Common myeloid progenitor, CD34-positive (primary cell): ENCODE measurements at regions not wholly inside any gene's neighbourhood (a gene's known extent, or its start where the extent isn't known, plus 50 kb on each side); places are given as distances from the start of the nearest gene placed in this dataset.

Experiments
- CTCF ChIA-PET: fragments of 350-600 bp; sonication (Branson Sonifier 250); formaldehyde crosslinking; loops from one replicate; lab custom pipeline; 2021; ENCODE audit warnings: antibody characterized with exemption; lab: Charles Lee
- POLR2A ChIA-PET: fragments of 350-600 bp; sonication (Branson Sonifier 250); formaldehyde crosslinking; loops from one replicate; lab custom pipeline; 2021; ENCODE audit warnings: antibody characterized with exemption; lab: Charles Lee
- DNase-seq, 3 donors: peaks; one replicate each; pipeline versions ENCODE4 v3.0.0 to v3.0.0-alpha.2; 2013
- H3K27ac ChIP-seq, 2 experiments: 1 replicate in 1 of 2; 2 replicates in 1 of 2; pipeline ENCODE4 v1.7.0; 2013; ENCODE audit warnings: inconsistent platforms in 2 of 2, low read length in 2 of 2, mild to moderate bottlenecking in 2 of 2, low read depth in 1 of 2, moderate library complexity in 1 of 2; ENCODE audit not compliant: severe bottlenecking in 2 of 2, insufficient read depth in 1 of 2, poor library complexity in 1 of 2
- H3K27me3 ChIP-seq, 5 experiments: replicated peaks in 2 of 5; 1 replicate in 3 of 5; 2 replicates in 2 of 5; pipeline versions ENCODE4 v1.6.1 to v1.7.0; 2013; ENCODE audit warnings: low read length in 4 of 5, mild to moderate bottlenecking in 2 of 5, moderate library complexity in 2 of 5, inconsistent platforms in 1 of 5; ENCODE audit not compliant: insufficient read depth in 5 of 5, control insufficient read depth in 4 of 5
- H3K36me3 ChIP-seq, 4 experiments: 1 replicate in 2 of 4; 2 replicates in 2 of 4; pipeline versions ENCODE4 v1.6.1 to v1.7.0; 2013; ENCODE audit warnings: low read length in 3 of 4, control low read depth in 1 of 4, mild to moderate bottlenecking in 1 of 4; ENCODE audit not compliant: control insufficient read depth in 4 of 4, insufficient read depth in 4 of 4
- H3K4me1 ChIP-seq, 4 experiments: 1 replicate in 3 of 4; 2 replicates in 1 of 4; pipeline versions ENCODE4 v1.6.1 to v1.7.1; 2013; ENCODE audit warnings: low read length in 3 of 4, mild to moderate bottlenecking in 3 of 4, control low read depth in 1 of 4, inconsistent platforms in 1 of 4, moderate library complexity in 1 of 4; ENCODE audit not compliant: control insufficient read depth in 4 of 4, insufficient read depth in 4 of 4; ENCODE audit errors: control extremely low read depth in 1 of 4
- H3K4me3 ChIP-seq, 7 experiments: 1 replicate in 4 of 7; 2 replicates in 3 of 7; pipeline versions ENCODE4 v1.5.1 to v1.7.0; 2013; ENCODE audit warnings: mild to moderate bottlenecking in 7 of 7, low read length in 6 of 7, moderate library complexity in 6 of 7, inconsistent platforms in 2 of 7, low read depth in 2 of 7, control low read depth in 1 of 7; ENCODE audit not compliant: insufficient read depth in 4 of 7, control insufficient read depth in 1 of 7; ENCODE audit errors: extremely low read depth in 1 of 7
- H3K9me3 ChIP-seq, 5 experiments: 1 replicate in 4 of 5; 2 replicates in 1 of 5; pipeline versions ENCODE4 v1.6.1 to v1.7.1; 2013; ENCODE audit warnings: low read length in 4 of 5, mild to moderate bottlenecking in 2 of 5, inconsistent platforms in 1 of 5, low read depth in 1 of 5, moderate library complexity in 1 of 5; ENCODE audit not compliant: control insufficient read depth in 4 of 5, insufficient read depth in 2 of 5; ENCODE audit errors: control extremely low read depth in 1 of 5
- WGBS: methylation state at CpG from one replicate; pipeline ENCODE4 v1.1.5; 2013; ENCODE audit not compliant: insufficient coverage; 5-methylcytosine and 5-hydroxymethylcytosine counted together

DNA sequence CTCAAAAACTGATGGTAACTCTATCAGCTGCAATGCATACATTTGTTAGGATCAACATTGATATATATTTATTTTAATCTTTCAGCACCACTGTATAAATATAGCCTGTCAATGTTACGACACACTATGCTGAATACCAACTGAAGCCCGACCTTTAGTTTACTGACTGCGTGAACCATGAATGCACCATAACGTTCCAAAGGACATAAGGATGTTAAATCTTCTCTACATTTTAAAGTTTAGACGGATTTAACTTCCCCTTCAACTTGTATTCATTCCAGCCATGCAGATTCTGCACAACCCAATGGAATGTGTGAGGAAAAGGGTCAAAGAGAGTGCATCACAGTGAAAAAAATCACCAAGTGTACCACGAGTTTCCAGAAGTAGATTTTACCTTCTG, 489.5 kb downstream of the IRS1 start:
- ChIA-PET CTCF (no interaction called here), POLR2A (no interaction called here)
- no peaks in the 10 kb centered on the region for H3K9me3 ChIP-seq
- no peak overlapping the region for H3K4me3 ChIP-seq
- no peaks in the 10 kb centered on the region for H3K36me3 ChIP-seq
- WGBS = 96% methylated on average over 3 of the region's 6 CpGs
- no peaks in the 10 kb centered on the region for H3K27me3 ChIP-seq
- no peak for DNase-seq
- H3K27ac ChIP-seq = no peak overlapping the region
- H3K4me1 ChIP-seq = no peaks in the 10 kb centered on the region

DNA sequence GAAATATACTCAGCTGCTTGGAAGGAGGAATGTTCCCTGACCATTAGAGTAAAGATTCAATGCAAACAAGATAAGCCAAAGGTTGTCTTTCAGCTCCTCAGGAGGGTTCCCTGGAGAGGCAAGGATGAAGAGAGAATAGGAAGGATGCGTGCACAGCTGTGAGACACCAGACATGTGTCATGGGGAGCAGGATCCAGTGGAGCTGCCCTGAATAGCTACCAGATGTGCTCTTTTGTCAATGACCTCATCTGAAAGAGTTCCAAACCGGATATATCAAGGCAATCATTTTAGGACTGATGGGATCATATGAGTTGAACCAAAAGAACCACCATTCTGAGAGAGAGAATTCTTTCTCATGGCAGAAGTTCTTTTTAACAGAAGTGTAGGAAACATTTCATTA, 490.6 kb downstream of the IRS1 start:
- CTCF ChIA-PET = no interaction called here

GRCh38 chr2:226308323-226308680, 491.3 kb downstream of the IRS1 start:
- H3K36me3 ChIP-seq = no peaks in the 10 kb centered on the region
- no peaks in the 10 kb centered on the region for H3K4me1 ChIP-seq
- H3K9me3 ChIP-seq = no peaks in the 10 kb centered on the region
- no peak overlapping the region for H3K4me3 ChIP-seq
- POLR2A ChIA-PET = no interaction called here
- no peak overlapping the region for H3K27ac ChIP-seq
- no peaks in the 10 kb centered on the region for H3K27me3 ChIP-seq
- CTCF ChIA-PET = no interaction called here
- WGBS = no CpG with 5 or more reads among the region's 2 CpGs
- no peak for DNase-seq

More for the DNA sequence above, 490.6 kb downstream of the IRS1 start:
- POLR2A ChIA-PET = no interaction called here
- DNase-seq = no peak
- H3K36me3 ChIP-seq = no peaks in the 10 kb centered on the region
- H3K27me3 ChIP-seq = no peaks in the 10 kb centered on the region
- H3K4me1 ChIP-seq = no peaks in the 10 kb centered on the region
- H3K27ac ChIP-seq = no peak overlapping the region
- no peaks in the 10 kb centered on the region for H3K9me3 ChIP-seq
- no peak overlapping the region for H3K4me3 ChIP-seq
- 88% methylated on average over 2 of the region's 2 CpGs for WGBS

- POLR2A ChIA-PET = no interaction called here
- no peaks in the 10 kb centered on the region for H3K4me1 ChIP-seq
- CTCF ChIA-PET = no interaction called here
- no peak overlapping the region for H3K4me3 ChIP-seq
- H3K9me3 ChIP-seq = no peaks in the 10 kb centered on the region
- H3K27me3 ChIP-seq = no peaks in the 10 kb centered on the region
- no CpG with 5 or more reads among the region's 4 CpGs for WGBS
- H3K36me3 ChIP-seq = no peaks in the 10 kb centered on the region
- DNase-seq = no peak
- H3K27ac ChIP-seq = no peak overlapping the region
Measured at GRCh38 chr2:226307487-226308322, 491.9 kb downstream of the IRS1 start.

GRCh38 chr2:226306969-226307368, 492.7 kb downstream of the IRS1 start:
- no peak overlapping the region for H3K4me3 ChIP-seq
- CTCF ChIA-PET = no interaction called here
- no peak overlapping the region for H3K27ac ChIP-seq
- no peaks in the 10 kb centered on the region for H3K9me3 ChIP-seq
- POLR2A ChIA-PET = no interaction called here
- no peak for DNase-seq
- H3K36me3 ChIP-seq = no peaks in the 10 kb centered on the region
- no peaks in the 10 kb centered on the region for H3K27me3 ChIP-seq
- no peaks in the 10 kb centered on the region for H3K4me1 ChIP-seq
- WGBS = 100% methylated on average over 1 of the region's 2 CpGs

- Histone ChIP-seq H3K4me1 (no peaks in the 10 kb centered on the region), H3K27me3 (no peaks in the 10 kb centered on the region), H3K27ac (no peak overlapping the region), H3K9me3 (no peaks in the 10 kb centered on the region), H3K36me3 (no peaks in the 10 kb centered on the region), H3K4me3 (no peak overlapping the region)
- no CpG with 5 or more reads among the region's 3 CpGs for WGBS
- POLR2A ChIA-PET = no interaction called here
- no peak for DNase-seq
- CTCF ChIA-PET = no interaction called here
Measured at GRCh38 chr2:226304308-226304707, 495.3 kb downstream of the IRS1 start.

GRCh38 chr2:226303707-226304106, 495.9 kb downstream of the IRS1 start:
- Histone ChIP-seq H3K36me3 (no peaks in the 10 kb centered on the region), H3K9me3 (no peaks in the 10 kb centered on the region), H3K27me3 (no peaks in the 10 kb centered on the region), H3K27ac (no peak overlapping the region), H3K4me3 (no peak overlapping the region), H3K4me1 (no peaks in the 10 kb centered on the region)
- no peak for DNase-seq
- CTCF ChIA-PET = no interaction called here
- POLR2A ChIA-PET = no interaction called here
- WGBS = no CpG with 5 or more reads among the region's 1 CpG
